GM21529 (cell line): ENCODE measurements at regions not wholly inside any gene's neighbourhood (a gene's known extent, or its start where the extent isn't known, plus 50 kb on each side); places are given as distances from the start of the nearest gene placed in this dataset.

Source experiments
- ATAC-seq: cut with Tn5 transposase; IDR thresholded peaks from one replicate; pipeline ENCODE4 v1.9.1; 2021; ENCODE audit not compliant: unreplicated experiment

DNA sequence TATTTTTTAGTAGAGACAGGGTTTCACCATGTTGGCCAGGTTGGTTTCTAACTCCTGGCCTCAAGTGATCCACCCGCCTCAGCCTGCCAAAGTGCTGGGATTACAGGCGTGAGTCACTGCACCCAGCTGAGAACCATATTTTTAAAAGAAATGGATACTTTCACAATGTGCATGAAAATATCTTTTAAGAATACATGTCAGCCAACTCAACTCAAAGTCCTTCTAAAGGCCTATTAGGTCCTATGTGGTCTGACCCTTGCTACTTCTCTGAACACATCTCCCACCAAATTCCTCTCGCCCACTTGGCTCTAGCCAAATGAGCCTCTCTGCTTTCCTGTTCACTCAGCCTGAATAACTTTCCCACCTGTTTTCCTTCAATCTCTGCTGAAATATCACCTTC lies 119.6 kb downstream of the MTX2 start:
- ATAC-seq = no peak

DNA sequence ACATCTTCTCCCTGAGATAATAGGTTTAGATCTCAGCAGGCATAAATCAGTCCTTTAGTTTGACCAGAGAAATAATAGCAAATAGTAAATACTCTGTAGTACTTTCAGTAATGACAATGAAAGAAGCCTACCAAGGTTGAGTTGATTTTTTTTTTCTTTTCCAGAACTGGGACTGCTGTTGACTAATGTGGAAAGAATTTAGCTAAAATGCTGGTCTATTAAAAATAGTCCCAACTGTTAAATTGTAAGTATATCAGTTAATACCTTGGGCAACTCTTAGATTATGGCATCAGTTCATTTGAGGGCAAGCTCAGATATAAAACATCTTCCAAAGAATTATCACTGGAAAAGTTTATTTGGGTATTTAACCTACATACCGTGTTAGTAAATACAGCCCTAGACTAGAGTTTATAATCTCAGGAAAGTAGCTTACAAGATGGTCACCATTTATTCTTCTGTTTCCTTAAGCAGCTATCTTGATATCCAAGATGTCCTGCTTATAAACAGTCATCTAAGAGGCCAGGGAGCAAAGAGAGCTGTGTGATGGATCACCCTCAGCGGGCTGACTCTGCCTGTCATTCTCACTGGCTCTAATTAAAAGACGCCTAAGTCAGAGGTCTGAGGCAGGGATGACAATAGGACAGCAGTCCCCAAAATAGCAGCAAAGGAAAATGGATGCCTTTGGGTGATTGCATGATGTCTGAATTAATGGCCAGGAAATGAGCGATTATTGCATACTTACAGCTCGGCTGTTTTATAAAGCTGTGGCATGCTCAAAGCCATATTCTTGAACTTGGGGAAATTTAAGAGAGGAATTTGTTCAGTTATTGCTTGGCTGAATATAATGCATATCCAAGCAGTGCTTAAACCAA lies 121.3 kb downstream of the MTX2 start:
- no peak for ATAC-seq

DNA sequence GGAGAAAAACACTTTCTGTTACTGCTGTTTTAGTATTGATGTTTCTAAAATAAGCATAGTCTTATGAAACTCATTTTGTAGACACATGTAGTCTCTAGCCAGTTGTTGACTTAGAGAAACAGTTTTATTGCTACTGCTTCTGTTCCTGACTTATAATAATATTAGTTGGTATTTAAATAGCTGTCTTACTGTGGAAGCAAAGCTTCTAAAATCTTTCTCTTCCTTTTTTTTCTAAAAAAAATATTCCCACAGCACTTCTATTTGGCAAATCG lies 121.8 kb downstream of the MTX2 start:
- no peak for ATAC-seq

DNA sequence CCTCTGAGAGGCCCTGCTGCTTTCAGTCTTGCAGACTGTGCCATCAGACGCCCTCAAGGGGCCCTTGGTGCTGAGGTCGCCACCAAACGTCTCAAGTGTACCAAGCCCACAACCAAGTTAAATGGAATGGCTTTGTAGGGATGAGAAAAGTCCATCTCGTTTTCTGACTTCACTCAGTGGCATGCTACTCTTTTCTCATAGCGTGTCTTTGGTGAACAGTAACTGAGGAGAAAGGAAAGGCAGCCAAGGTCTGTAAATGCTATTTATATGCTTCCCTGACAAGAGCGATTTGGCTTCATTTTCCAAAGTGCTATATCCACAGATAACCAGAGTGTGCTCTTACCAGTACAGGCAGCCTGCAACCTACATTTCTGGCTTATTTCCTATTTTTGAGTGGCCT lies 123.0 kb downstream of the MTX2 start:
- ATAC-seq = no peak

DNA sequence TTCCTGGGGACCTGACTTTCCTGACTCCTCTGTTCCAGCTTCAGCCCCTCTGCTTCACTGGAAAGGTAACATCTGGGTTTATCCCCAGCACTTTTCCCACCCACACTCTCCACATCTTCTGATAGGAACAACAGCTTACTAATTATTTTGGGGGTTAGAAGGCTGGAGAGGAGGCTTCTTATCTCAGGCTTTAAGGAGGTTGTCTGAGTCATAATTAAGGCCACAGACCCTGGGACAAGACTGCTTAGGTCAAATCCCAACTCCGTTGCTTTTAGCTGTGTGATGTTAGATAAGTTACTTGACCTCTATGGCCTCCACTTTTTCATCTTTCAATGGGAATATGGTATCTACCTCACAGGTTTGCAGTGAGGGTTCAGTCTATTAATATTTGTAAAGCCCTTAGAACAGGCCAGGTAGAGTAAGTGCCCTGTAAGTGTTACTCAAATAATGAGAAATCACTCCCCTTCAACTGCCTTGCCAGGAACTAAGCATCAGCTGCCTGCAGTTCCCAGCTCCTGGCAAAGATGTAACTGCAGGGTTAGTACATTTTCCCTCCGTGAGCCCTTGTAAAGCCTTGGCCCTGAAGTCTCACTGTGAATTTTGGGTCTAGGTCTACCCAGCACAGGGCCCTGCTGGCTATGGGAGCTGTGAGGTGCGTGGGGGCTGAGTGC lies 123.6 kb downstream of the MTX2 start:
- no peak for ATAC-seq

DNA sequence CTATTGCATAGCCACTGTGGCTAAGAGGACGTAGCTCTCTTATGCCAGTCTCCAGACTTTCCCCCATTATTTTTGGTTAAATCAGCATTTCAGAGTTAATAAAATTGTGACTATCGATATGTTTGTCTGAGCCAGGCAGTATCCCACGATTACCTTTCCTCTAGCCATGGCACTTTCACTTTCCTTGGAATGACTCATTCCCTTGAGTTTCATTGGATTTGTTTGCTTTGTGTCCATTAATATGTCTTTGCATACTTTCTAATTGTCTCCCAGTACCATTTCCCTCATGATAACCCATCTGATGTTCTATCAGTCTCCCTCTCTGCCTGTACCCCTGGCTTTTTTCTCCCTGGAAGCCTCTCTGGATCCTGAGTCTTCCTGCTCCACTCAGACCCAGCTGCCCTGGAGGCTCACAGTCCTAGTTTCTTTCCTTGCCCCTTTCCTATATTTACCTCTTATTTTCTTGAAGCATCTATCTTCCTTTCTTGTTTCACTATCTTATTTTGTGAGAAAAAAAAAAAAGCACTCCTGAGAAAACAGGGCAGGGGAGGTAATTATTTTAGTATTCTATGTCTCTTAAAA lies 126.1 kb downstream of the MTX2 start:
- no peak for ATAC-seq

DNA sequence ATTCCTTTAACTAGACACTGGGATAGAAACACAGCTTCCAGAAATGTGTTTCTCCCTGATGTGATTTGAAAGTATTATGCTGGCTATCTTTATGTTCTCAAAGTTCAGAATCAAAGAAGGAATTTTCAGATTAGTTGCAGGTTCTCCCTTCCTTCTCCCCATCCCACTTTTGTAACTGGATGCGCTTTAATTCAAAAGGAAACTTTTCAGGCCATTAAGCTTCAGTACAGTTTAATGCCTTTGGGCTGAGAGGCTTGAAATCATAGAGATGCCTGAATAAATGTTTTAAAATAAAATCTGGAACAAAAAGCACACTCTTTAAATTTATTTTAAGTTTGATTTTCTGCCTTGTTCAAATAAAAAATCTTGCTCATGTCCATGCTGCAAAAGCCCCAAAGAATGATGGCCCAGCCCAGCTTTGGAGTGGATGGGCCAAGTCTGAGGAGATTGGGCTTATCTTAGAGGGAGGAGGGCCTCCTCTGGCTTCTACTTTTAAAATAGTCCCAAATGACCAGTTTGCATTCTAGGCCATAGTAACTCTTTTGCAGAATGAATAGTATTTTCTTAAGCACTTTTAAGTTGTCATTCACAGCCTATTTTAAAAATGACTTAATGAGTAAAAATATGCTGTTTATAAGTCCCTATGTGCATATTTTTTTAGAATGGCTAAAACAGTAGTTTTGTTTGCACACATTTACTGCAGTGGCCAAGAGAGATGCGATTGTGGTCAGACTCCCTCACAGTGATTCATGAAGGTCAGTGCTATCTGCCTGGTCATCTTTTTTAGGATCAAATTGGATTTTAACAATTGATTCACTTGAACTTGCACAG lies 129.2 kb downstream of the MTX2 start:
- no peak for ATAC-seq

DNA sequence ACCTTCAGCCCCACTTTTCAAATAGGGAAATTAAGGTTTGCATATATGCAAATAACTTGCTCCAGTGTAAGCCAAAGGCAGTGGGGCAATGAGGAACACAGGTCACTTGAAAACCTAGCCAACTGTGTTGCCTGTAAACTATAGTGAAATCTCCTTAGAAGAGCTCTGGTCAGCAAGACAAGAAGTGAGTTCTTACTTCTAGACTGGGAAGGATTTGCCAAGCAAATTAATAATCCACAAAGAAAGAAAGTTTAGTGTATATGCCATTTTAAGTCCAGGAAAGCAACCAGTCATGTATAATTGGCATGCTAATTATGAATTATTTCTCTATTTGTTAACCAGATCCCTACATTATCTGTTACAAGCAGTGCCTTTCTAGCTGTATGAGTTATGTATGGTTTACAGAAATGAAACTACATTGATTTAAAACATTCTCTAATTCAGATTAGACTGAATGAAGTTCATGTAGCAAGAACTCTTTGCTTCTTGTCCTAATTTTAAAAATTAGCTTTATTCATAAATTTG lies 129.9 kb downstream of the MTX2 start:
- no peak for ATAC-seq

DNA sequence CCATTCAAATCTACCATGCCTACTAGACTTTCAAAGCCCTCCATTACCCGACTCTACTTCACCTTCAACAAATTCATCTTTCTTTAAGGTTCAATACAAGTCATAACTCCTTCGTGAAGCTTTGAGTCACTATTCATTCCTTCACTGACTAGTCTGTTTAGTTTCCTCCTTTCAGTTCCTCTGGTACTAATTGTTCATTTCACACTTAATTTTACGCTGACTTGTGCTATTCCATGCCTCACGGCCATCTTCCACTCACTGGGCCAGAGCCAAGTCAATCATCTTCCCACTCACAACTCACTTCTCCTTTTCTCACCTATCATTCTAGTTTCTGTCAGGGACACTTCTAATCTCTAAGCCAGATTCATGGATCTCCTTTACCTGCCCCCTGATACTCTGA lies 136.2 kb downstream of the MTX2 start:
- ATAC-seq = peak; percentile 83

DNA sequence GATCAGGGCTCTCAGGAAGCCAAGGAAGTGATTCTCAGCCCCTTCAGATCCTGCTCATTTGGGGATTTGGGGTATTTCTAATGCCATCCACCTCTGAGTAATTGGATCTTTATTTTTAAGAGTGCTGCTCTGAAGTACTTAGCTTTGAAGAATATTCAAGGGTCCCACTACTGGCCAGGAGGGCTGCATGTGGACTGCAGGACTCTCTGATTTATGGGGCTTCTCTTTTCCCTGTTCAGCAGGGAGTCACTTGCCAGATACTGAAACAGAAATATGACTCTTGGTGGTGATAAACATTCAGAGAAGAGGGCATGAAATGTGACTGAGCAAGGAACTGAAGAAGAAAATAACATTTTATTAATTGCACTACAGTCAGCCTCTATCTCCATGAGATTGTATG lies 138.5 kb downstream of the MTX2 start:
- ATAC-seq = no peak

DNA sequence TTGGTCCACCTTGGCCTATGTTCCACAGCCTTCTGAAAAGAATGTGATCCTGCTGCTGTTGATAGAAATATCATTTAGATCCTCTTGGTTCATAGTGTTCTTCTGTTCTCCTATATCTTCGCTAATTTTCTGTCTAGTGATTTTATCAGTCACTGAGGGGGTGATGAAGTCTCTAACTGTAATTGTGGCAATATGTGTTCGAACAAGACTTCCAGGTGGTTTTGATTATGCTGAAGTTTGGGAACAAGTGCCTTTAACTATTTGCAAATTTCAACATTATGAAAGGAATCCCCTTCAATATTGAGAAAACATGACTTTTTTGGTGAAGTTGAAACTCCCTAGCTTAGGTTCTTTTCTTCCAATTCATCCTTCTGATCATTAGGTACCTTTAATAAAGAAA lies 140.4 kb downstream of the MTX2 start:
- no peak for ATAC-seq

DNA sequence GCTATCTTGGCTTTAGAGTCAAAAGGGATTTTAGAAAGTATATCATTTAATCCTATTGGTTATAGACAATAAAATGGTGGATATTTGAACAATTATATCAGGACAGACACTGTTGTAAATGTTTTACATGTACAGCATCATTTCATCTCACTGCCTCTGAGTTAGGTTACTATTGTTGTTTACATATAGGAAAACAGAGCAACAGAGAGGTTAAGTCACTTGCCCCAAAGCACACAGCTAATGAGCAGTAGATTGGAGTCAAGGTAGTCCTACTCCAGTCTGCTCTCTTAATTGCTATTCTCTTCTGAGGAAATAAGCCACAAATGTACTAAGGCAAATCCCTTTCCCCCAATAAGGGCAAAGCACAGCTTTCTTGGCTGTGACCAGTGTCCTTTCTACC lies 142.9 kb downstream of the MTX2 start:
- no peak for ATAC-seq

DNA sequence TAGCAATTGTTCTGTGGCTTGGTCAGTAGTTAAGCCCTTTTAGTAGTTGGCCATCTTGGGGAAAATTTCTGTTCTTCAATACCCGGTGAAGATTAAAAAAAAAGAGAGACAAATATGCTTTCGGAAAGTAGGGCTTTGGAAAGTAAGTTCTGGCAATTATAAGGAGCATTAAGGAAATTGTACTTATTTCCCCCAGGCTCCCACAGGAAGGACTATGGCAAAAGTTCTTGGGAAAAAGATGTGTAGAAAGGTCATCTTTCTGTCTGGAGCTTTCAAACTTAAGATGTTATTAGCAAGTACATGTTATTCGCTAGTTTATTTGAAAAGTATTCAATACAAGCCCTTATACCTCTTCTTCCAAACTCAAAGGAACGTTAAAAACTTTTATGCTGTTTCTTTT lies 144.5 kb downstream of the MTX2 start:
- ATAC-seq = no peak

DNA sequence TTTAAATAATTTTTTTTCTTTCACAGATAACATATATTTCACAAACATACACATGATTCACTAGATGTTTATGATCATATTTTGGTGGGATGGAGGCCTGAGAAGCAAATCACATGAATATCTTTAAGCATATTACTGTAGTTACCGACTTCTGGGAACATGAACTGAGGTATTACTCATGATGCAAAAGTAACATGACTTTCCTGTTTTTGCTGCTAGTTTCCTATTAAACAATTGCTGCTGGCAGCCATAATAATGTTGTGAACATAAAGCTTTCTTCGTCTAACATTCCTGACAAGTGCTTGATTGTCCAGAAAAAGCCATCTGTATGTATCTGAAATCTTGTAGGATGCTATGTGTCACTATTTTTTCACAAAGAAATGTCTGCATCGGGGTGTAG lies 145.4 kb downstream of the MTX2 start:
- no peak for ATAC-seq

DNA sequence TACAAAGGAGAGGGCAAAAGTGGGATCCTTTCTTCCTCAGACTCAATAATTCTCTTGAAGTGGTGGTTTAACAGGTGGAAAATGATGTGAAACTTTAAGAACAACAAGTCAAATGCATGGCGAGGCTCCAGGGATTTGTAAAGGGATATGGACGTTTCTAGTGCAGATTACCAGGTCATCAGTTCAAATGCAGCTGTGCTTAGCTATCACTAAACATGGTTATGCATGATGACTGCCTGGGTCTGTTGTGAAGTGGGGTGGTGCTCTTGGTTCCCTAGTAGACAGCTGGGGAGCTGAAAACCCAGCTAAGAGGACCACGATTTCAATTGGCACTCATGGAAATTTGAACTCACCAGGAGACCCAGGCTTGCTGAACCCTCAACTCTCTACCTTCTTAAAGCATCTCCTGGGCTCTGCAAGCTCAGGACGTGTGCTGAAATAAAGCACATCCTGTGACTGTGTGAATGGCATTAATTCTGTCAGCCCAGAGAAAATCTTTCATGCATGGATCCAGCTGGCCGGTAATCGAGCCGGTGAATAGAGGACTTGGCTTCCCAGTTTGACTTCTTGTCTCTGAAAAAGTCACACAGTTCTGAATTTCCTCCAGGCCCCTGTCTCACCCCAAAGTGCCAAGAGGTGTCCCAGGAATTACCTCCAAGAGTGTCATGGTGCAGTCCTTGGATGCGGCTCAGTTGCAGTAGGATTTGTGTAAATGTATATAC lies 146.1 kb downstream of the MTX2 start:
- ATAC-seq = no peak

DNA sequence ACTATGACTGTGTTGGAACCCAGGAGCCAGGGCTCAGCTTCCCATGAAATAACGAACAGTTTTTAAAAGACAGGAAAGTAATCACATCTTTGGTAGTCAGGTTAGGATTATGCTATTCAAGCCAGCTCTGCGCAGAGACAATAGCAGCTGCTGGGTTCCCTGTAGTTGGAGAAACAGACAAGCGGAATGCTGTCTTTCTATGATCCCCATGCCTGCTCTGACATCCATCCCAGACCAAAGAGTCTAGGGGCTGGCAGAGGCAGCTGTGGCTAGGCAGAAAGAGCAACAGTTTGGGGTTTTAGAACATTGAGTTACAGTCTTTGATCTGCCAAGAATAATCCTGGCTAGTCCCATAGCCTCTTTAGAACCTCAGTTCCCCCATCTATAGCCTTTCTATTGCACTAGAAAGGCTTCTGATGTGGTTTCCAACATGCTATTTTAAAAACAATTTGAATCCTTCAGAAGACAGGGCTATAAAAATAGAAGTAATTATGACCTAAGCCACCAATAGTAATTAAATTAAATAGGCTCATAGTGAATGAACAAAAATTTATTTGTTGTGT lies 146.8 kb downstream of the MTX2 start:
- no peak for ATAC-seq

DNA sequence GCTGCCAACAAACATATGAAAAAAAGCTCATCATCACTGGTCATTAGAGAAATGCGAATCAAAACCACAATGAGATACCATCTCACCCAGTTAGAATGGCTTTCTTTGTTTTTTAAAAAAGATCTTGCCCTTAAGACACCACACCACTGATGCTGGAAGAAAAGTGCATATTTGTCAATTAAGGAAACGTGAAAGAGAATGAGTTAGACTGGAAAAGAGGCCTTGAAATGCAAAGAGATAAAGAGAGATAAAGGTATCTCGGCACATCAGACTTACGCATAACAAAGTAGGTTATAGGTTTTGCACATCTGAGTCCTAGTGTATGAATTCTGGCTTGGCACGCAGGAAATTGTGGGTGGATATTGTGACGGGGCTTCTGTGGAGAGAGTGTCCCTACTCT lies 149.5 kb downstream of the MTX2 start:
- ATAC-seq = no peak

DNA sequence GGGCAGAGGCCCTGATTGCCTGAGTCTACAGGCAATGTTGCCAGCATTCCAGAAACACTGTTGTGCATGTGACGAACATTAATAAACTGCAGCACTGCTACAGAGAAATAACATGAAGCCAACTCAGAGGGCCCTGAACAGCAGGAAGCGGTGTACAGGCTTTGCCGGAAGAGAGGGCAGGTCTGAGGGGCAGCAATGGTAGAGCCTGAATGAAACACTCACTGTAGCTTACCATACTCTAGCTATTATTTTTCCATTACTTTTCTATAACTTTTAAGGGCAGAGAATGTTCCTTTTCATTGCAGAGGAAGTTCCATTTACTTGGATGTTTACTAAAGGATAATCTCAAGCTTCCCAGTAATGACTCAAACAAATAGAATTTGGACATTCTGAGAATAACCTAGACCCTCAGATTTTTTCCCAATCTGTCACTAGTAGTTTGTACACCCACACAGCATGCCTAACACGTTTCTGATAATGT lies 150.4 kb downstream of the MTX2 start:
- ATAC-seq = no peak

DNA sequence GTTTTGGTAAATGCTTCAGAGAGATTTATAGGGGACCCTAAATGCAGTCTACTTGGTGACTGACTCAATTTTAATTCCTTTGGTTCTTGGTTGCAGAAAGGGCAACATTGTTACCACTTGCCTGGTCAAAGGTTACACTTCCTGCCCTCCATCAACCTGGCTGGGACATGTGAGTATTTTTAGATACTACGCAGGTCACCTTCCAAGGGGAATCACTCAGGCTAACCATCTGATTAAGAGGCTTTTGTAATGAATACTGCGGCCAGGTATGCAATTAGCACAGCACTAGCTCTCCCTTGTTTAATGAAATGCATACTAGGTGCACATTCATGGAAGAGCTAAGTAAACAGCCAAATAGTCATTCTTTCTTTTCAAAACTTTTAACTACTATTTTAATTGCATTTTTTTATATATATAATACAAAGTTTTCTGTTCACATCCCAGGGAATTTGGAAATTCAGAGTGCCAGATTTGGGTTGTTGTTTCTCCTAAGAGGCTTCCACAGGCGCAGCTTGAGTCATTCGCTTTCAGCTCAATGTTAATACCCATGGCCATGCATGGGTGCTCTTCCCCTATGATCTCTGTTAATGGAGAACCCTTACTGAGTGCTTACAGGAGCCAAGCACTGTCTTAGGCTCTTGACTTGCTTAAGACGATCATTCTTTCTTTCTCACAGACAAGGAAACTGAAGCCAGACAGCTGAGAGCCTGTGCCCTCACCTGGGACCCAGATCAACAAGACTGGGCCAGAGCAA lies 152.2 kb downstream of the MTX2 start:
- ATAC-seq = no peak

DNA sequence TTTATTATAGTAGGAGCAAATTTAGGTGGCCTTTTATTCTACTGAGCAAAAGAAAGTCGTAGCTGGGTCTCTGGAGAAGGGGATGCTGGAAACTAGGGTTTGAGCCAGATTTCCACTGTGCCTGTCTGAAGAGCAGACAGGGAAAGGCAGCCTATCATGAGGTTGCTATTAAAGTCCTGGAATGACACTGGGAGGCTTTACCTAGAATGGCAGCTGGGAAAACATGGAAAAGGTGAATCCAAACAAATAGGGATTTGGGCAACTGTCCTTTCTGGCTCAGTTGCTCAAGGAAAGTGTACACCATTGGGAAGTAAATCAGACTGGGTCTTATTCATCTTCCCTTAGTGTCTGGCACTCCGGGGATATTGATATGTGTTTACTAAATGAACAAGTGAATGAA lies 154.6 kb downstream of the MTX2 start:
- ATAC-seq = no peak
